ENCODE measurements at regions not wholly inside any gene's neighbourhood (a gene's known extent, or its start where the extent isn't known, plus 50 kb on each side); places are given as distances from the start of the nearest gene placed in this dataset.
"Not testable (repeated sequence)": the region's sequence is repeated elsewhere in the genome, so short reads cannot be mapped to it uniquely, and the experiment has no call there.

DNA sequence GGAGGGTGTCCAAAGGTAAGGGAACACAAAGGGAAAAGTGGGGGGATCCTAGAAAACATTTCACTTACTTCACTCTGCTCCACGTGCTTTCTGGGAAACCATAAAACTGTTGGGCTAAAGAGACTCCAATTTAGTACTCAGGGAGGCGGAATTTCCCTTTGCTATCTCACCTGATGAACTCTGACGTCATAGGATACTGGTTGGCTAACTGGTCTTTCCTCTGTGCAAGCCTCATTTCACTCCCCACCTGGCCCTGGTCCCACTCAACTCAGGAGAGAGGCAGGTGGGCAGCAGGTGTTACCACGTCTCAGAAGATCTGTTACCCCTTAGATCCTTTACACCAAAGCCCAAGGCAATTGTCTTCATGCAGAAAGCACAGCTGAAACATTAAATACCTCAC lies 51.8 kb upstream of the PMAIP1 start:
- no peak for DNase-seq

DNA sequence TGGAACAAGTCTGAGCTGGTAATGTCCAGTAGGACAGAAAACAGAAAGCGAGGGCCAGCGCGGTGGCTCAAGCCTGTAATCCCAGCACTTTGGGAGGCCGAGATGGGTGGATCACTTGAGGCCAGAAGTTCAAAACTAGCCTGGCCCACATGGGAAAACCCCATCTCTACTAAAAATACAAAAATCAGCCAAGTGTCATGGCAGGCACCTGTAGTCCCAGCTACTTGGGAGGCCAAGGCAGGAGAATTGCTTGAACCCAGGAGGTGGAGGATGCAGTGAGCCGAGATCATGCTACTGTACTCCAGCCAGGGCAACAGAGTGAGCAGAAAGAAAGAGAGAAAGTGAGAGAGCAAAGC lies 52.3 kb upstream of the PMAIP1 start:
- DNase-seq, result not testable (repeated sequence)

DNA sequence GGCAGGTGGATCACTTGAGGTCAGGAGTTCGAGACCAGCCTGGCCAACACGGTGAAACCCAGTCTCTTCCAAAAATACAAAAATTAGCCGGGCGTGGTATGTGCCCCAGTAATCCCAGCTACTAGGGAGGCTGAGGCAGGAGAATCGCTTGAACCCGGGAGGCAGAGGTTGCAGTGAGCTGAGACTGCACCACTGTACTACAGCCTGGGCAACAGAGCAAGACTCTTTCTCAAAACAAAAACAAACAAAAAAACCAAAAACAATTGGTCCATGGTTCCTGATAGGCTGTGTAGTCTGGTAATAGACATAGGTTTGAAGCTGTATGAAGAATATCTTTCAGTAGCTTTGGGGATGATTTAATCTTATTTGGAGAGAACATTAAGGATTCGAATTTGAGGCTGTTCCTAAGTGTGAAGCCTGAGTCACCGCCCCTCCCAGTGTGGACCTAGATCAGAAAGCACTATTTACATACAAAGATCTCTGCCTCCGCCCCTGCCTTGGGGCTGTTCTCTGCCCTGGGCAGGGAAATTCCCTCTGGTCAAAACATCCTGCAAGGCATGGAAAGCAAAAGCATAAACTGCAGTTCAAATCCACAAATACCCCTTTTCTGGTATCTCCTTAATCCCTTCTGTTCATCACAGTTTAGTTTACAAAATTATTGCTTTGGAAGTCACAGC lies 52.8 kb upstream of the PMAIP1 start:
- no peak for DNase-seq

DNA sequence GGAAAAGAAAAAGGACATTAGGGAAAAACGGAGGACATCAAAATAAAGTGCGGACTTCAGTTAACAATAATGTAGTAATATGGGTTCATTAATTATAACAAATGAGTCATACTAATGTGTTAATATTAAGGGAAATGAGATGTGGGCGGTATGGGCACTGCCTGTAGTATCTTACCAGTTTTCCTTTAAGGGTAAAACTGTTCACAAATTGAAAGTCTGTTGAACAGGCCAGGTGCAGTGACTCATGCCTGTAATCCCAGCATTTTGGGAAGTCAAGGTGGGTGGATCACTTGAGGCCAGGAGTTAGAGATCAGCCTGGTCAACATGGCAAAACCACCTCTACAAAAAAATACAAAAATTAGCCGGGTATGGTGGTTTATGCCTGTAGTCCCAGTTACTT lies 56.8 kb upstream of the PMAIP1 start:
- no peak for DNase-seq

DNA sequence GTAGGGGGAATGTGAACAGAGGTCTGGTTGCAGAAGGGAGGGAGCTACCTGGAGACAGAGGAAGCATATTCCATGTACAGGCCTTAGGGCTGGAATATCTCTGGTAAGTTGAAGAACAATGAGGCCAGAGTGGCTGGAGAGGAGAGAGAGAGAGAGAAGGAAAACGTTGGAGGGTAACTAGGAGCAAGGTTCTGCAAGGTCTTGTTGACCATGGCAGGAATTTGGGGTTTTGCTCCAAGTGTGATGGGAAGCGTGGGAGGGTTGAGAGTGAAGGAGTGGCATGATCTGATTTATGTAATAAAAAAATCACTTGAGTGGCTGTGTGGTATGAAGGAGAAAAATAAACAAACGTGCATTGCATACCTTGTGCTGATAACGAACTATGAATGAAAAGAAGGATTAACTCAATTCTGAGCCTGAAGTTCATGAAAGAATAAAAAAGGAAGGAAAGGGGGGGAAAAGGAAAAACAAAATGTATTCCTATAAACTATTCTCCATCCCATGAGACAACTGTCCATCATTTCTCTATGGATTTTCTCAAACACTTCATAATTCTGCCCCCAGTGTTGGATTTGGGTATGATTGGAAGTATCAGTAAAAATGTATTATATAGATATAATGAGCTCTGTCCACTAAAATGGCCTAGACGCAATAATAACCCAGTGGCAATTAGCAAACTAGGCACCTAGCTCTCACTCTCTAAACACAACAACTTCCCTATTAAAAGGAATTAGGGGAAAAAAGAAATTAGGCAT lies 59.7 kb upstream of the PMAIP1 start:
- DNase-seq, result peak in 1 of 2 experiments; percentile 5

DNA sequence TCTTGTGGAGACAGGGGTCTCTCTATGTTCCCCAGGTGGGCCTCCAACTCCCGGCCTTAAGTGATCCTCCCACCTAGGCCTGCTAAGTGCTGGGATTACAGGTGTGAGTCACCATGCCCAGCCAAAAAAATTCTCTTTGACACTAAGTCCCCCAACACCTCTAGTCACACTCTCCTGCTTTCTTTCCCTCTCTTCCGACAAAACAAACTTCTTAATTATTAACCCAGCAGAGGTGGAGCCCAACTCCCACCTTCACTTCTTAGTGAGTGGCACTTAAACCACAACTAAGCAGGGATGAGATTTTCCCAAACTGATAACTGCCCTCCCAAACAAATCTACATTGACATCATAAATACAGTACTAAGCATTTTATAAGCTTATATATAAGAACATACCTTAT lies 60.5 kb upstream of the PMAIP1 start:
- DNase-seq, result no peak

DNA sequence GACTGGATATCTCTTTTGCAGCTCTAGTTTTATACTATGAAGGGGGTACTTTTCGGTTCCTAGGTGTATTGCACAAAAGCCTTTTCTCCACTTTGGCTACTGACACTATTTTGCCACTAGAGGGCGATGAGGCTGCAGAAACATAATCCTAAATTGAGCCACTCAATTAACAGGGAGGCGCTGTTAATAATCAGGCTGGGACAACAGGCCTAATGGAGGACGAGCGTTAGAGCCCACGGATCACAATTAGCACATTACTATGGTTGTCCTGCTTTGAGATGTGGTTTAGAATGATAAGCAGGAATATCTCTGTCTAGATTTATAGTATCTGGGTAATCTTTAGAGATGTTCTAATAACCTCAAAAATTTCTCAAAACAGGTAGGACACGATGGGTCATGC lies 62.2 kb upstream of the PMAIP1 start:
- peak; percentile 81 for DNase-seq

DNA sequence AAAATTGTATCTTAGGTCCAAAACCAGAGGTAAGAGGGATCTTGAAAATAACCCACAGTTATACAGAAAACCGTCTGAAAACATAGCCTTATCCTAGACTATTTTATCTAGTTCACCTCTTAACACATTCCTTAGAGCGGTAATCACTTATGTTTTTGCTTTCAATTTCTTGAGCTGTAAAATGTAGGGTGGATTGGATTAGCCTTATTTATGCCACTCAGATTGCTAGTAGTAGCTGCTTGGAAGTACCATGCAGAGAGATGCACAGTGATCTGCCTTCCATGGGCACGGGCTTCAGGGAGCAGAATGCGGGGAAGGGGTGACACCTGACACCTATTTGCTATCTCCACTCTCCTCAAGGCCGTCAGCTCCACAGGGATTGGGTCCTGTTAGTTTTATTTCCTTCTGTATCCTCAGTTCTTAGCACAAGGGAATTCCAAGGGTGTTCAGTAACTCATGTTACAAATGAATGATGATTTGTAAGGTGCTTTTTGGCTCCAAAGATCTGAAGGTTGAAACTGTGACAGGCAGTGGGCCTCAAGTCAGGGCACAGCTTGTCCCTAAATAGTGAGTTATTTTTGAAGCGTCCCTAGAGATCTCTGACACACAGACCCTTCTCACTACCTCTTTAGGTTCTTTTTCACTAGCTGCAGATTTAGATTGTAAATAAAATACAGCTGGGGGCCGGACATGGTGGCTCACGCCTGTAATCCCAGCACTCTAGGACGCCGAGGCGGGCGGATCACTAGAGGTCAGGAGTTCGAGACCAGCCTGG lies 64.0 kb upstream of the PMAIP1 start:
- no peak for DNase-seq

DNA sequence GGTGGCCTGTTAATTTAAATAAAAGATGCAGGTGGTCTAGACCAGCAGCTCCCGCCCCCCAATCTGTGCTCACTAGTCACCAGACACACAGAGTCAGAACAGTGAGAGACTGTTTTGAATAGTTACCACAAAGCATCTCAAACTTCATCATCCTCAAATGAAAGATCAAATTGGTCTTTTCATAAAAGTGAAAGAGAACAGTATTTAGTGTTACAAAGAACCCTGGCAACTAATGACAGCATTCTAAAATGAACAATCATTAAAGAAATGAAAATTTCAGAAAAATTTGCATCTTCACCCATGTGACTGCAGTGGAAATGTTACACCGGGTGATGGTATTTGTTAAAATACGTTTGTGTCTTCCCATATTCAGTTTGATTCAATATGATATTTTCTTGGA lies 65.5 kb upstream of the PMAIP1 start:
- DNase-seq, result no peak

DNA sequence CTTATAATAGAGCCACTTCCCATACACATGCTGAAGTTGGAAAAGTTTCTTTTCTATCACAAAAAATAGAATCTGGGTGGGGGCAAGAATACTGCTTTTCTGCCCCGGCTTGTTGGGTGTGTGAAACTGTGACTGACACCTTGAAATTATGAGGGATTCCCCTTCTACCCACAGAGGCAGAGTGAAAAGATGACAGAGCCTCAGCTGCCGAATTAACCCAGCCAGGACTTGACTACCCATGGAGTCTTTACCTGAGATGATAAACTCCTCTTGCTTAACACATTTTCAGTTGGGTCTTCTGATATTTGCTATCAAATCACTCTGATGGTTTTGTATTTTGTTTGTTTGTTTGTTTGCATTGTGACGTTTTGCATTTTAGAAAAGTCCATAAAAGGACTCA lies 66.0 kb upstream of the PMAIP1 start:
- DNase-seq, result no peak

DNA sequence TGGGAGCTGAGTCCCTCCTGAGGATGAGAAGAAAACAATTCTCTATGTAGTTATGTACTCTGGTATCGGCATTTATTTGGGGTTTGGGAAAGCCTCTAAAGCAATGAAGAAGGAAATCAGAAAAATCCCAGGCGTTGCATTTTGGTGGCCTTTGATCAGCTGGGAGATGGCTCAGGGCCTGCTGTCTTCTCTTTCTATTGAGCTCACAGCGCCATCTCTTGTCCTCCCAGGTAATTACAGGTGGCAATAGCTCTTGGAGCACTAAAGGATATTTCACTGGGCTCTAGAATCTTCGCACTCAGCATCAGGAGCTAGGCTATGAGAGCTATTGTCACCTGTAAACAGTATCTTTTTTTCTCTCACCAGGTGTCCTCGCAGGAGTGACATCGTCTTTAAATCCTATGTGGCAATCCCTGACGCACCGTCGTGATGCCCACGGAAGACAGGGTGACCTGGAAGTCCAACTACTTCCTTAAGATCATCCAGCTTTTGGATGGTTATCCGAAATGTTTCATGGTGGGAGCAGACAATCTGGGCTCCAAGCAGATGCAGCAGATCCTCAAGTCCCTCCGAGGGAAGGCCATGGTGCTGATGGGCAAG lies 76.1 kb upstream of the PMAIP1 start:
- peak; percentile 23 to 36 for DNase-seq

DNA sequence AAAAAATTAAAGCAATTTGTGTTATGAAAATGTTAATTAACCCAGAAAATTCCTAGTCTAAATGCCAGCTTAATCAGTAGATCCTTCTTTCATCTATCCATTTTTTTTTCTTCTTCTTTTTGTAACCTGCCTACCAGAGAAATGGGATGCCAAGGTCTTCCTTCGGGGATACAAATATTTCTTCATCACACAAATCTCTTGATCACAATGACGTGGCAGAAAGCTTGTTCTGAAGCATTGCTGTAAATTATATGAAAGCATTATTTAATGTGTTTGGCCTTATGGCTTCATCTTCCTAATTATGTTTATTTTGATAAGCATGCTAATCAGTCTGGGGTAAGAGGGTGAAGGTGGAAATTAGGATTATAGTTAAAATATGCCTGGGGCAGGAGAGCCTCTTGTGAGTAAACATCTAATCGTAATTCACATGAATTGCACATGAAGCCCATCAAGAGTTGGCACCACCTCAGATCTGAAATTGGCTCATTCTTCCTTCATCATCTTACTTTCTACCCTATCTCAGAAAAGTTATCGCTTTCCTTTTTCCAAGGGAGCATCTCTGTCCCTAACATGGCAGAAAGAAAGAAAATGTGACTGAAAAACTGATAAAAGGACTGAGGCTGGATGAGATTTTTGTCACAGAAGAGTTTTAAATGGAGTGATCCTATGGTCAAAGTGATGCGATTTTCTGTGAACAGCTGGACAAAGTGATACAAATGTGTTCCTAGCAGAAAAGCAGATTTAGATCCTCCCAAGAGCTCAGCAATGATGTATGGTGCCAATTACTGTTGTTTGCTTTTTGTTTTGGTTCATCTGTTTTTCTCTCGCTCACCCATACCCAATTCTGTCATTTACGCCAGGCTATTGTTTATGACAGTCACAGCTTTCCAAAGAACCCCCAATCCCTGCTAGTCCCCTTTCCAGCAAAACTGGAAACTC lies 76.9 kb upstream of the PMAIP1 start:
- DNase-seq, result no peak

DNA sequence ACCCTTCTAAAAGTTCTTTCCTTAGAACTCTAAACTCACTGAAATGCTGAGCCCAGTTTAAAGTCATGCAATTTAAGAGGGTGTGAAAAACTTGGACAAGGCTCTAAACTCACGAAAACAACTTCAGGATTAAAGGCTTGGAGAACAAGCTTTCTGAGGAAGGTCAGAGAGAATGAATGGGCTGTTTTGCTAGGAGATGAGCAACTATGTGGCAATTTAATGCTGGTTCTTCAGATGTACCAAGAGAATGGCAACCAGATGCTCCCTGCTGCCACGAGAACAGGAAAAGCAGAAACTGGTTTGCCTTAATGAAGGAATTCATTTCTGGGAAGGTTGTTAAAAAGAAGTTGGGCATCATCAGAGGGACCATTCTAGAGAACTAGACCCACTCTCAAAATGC lies 77.8 kb upstream of the PMAIP1 start:
- DNase-seq, result no peak

DNA sequence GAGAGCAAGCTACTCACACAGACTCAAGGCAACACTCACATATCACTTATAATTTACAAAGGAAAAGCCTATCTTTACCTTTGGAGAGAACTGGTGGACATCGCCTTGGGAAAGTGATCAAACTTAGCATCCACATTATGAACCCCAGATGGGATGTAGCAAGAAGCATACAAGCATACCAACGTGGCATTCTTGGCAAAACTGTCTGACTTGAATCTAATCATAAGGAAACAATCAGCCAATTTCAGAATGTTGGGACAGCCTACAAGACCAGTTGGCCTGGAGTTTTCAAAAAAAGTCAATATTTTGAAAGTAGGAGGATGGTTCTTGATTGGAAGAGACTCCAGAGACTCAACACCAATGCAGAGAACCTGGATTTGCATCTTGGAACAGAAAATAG lies 79.1 kb upstream of the PMAIP1 start:
- no peak for DNase-seq

DNA sequence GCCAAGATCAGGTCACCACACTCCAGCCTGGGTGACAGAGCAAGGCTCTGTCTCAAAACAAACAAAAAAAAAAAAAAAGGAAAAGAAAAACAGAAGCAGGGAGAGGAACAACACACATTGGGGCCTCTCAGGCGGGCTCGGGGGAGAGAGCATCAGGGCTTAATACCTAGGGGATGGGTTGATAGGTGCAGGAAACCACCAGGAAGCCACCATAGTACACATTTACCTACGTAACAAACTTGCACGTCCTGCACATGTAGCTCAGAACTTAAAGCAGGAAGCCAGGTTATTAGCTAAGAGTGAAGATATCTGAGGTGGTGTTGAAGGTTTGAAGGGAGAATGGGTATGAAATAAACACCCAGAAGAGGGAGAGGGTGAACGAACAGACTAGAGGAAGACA lies 81.0 kb upstream of the PMAIP1 start:
- DNase-seq, result no peak

DNA sequence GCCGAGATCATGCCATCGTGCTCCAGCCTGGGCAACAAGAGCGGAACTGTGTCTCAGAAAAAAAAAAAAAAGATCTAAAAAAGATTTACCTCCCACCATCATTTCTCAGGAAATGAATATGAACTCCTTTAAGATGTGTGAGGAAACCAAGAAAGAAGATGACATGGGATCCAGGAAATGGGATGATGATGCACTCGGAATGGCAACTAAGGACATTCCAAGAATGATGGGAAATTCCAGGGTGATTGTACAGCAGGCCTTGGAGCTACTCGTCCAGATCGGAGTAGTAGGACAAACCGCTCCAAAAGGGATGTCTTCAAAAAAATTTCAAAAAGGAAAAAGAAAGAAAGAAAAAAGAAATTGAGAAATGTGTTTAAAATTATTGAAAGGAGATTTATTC lies 84.9 kb upstream of the PMAIP1 start:
- no peak for DNase-seq

DNA sequence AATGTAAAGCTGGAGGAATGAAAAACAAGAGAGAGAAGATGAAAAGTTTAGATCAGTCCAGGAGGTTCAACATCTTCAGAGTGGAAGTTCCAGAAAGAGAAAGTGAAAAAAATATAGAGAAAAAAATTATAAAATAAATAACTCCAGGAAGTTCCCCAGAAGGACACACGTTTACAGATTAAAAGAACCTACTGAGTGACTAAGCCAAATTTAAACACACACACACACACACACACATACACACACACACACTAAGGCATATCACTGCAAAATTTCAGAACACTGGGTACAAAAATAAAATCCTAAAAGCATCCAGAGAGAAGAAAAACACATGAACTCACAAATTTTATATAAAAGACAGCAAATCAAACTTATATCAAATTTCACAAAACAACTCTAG lies 85.9 kb upstream of the PMAIP1 start:
- no peak for DNase-seq

DNA sequence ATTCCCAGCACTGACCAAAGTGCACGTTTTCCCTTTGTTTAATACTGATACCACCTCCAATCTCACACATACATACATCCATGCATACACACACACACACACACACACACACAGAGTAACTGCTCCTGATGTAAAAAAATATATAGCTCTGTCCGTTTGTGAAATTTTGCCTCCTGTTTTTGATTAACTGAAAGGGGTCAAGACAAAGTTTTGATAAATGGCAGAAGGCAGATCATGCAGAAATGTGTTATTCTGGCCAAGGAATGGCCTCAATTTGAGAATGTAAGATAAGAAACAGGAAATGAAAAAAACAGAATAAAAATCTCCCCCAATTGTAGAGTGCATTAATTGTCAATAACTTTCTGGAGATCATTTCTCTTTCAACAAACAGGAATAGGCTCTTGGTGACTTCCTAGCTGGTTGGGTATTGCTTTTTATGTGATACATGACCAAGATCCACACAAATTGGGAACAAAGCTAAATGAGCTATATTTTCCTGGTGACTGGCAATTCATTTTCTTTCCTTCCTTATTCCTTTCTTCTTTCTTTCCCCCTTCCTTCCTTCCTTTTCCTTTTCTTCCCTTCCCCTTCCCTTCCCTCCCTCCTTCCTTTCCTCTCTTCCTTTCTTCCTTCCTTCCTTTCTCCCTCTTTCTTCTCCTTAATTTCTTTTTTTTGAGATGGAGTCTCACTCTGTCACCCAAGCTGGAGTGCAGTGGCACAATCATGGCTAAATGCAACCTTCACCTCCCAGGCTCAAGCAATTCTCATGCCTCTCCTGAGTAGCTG lies 88.9 kb upstream of the PMAIP1 start:
- no peak for DNase-seq

DNA sequence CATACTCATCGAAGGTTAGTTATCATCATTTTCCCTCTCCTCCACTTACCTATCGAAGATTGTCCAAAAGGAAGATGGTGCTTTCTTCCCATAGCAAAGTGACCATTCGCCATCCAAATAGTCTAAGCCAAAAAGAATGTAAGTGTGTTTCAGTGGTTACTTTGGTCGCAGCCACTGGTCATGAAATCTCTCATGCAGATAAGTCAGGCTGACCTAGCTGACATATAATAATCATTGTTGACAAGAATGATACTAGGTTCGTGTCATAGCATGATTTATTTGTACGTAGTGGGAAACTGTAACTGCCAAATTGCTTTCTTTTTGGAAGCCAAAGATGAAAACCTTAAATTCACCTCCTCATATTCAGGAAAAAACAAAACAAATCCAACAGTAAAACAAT lies 89.6 kb upstream of the PMAIP1 start:
- DNase-seq, result no peak

DNA sequence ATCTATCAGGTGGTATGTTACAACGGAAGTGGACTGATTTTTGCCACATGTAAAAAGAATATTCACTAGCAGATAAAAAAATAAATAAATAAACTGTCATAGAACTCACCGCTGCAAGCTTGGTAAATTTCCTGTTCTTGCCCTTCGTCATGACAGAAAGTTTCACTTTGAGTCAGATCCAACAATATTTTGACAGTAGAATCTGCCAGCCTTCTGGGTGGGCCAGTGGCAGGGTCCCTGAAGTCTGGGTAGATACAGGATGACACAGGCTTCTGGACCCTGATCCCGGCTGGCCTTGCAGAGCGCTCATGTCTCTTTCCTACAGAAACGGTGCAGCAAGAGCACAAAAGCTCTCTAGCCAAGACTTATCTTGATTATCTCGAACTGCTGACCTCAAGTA lies 97.8 kb upstream of the PMAIP1 start:
- no peak for DNase-seq

DNA sequence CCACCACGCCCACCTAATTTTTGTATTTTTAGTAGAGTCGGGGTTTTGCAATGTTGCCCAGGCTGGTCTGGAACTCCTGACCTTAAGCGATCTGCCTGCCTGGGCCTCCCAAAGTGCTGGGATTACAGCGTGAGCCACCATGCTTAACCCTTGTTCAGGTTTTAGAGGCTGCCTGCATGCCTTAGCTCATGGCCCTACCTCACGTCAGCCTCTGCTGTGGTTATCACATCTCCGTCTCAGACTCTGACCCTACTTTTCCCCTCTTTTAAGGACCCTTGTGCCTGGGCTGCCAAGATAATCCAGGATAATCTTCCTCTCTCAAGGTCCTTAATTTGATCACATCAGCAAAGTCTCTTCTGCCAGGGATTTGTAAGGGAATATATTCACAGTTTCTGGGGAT lies 98.2 kb upstream of the PMAIP1 start:
- no peak for DNase-seq

DNA sequence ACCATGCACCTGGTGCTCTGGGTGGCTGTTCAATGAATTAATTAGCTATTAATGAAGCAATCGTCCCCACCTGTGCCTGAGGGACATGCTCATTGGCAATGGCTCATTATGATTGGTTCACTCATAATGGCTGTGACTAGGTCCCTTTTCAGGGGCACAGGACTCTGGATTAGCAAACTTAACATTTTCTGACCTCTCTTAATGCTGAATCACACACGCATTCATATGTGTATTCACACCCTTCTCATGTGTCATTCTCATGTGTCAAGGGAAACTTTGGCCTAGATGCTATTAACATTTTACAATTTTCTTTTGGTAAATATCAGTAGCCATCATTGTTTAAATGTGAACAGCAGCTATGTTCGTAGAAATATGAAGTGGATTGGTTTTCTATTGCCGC lies 98.9 kb upstream of the PMAIP1 start:
- no peak for DNase-seq
